ENCODE measurements at regions not wholly inside any gene's neighbourhood (a gene's known extent, or its start where the extent isn't known, plus 50 kb on each side); places are given as distances from the start of the nearest gene placed in this dataset.

- TF ChIP-seq LEF1 (IDR thresholded peaks at IDR 0.05; ENCODE audit: borderline replicate concordance) (no peak), ARNT (IDR thresholded peaks at IDR 0.05) (no peak), L3MBTL2 (conservative IDR thresholded peaks at IDR 0.05) (no peak), BHLHE40 (IDR thresholded peaks at IDR 0.05; ENCODE audit: borderline replicate concordance) (no peak), SUZ12 (IDR thresholded peaks at IDR 0.05) (no peak), ELF4 (IDR thresholded peaks at IDR 0.05) (no peak), FOXM1 (IDR thresholded peaks at IDR 0.05; ENCODE audit: borderline replicate concordance) (no peak), PKNOX1 (IDR thresholded peaks at IDR 0.05) (no peak), SP1 (IDR thresholded peaks at IDR 0.05) (no peak), HDGF (IDR thresholded peaks at IDR 0.05; ENCODE audit: borderline replicate concordance) (no peak), TARDBP (IDR thresholded peaks at IDR 0.05) (no peak), ZNF384 (IDR thresholded peaks at IDR 0.05) (no peak), FOXK2 (IDR thresholded peaks at IDR 0.05) (no peak), FOXA1 (IDR thresholded peaks at IDR 0.05) (no peak)
These were observed 309.4 kb upstream of the CDH5 start for GRCh38 chr16:66057057-66057456.

Measured in HEK293T (cell line).